AG08395 (cell line): ENCODE measurements at regions not wholly inside any gene's neighbourhood (a gene's known extent, or its start where the extent isn't known, plus 50 kb on each side); places are given as distances from the start of the nearest gene placed in this dataset.

Experiments
- DNase-seq: peaks from one replicate; pipeline ENCODE4 v3.0.0; 2012; ENCODE audit warnings: mixed read lengths, low spot score

DNA sequence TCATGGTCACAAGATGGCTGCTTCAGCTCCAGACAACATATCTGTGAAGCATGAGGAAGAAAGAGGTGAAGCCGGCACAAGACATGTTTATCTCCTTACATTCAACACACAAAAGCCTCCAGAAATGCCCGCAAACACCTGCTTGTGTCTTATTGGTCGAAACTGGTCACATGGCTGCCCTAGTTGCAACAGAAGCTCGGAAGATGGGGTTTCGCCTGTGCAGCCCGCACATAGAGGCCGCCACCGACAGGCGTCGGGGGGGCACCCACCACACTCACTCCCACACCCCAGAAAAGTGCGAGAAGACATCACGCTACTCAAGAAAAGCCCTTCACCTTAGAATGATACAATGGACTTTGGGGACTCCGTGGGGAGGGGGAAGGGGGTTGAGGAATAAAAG, 63.0 kb upstream of the MGMT start:
- no peak for DNase-seq

DNA sequence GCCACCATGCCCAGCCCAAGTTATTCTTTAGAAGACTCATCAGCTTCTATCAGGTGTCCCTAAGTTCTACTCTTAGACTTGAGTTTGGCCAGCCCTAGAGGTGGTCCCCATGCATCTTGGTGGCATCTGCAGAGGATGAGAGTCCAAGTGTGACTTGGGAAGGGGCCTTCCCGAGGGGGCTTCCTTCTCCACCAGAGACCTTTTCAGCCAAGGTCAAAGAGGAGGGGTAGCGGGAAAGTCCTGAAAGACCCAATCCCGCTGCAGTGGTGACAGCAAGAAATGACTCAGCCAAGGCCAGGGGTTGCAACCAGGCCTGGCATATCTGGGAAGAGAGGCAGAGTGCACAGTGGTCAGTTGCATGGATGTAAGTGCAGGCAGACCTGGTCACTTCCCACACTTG, 61.7 kb upstream of the MGMT start:
- DNase-seq, result no peak

DNA sequence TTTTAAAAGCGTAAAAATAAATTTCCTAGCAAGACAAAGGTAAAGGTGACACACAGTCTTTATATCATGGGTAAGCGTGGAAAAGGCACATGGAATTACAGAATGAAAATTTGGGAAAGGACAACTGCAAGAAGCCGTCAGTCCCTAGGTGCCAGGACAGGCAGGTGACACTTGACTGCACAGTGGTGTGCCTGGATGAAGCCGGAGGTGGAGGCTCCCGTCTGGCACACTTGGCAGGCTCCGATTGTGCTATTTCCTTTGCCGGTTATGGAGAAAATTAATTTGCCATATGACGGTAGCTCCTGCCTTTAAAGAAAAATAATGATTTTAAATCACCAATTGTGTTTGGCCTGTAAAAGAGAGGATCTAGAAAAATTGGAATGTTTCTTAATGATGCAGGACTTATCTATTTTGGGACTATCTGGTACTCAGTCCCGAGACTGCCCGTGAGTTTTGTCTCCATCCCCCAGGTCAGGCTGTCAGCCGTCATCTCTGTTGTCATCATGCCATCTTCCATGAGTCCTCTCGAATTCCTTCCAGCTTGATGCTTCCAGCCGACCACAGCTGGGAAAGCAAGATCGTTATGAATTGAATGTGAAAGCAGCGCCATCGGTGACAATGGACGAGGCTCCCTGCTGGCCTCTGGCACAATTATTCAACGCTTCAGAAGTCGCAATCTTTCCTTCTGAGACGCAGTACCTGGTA, 56.2 kb upstream of the MGMT start:
- DNase-seq, result no peak

DNA sequence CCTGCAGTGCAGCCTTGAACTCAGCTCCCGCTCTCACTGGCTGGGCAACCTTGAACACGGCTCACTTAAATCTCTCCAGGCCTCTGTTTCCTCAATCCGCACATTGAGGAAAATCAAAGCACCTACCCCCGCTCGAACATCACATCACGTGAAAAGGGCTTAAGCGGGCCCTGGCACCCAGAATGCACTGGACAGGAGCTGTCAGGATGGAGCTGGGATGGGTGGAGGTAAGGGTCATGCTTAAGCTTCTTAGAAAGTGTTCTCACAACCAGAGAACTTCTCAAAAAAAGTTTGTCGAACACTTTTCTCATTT, 55.7 kb upstream of the MGMT start:
- DNase-seq, result no peak

DNA sequence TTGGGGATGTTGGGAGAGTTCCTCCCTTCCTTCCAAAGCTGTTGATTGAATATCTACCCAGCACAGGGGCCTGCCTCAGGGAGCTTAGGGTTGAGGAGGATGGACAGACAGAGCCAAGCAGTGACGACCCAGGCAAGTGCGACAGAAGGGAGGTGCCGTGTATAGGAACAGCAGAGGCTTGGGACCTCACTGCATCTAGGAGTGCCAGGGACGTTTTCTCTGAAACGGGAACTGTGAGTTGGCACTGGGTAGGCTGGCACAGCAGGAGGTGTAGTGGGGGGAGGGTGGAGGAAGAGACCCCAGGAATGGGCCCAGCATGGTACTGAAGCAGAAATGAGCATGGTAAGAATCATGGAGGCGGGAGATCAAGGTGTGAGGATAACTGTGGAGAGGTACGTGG, 55.3 kb upstream of the MGMT start:
- DNase-seq, result no peak

DNA sequence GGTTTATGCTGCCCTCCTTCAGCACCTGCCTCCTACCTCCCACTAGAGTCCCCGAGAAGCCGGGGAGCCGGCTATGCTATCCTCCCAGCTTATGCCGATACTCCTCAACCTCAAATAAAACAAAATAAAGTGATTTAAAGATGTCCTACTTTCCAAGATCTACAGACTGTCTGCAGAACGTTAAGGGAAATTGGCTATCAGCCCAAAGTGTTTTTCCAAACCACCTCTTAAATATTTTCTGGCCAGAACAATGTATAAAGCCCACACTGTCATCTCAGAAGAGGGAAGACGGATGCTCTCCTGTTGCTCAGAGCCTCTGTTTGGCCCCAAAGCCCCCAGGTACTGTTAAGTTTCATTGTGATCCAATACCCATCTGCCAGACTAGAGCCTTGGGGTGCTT, 54.0 kb upstream of the MGMT start:
- DNase-seq, result no peak

DNA sequence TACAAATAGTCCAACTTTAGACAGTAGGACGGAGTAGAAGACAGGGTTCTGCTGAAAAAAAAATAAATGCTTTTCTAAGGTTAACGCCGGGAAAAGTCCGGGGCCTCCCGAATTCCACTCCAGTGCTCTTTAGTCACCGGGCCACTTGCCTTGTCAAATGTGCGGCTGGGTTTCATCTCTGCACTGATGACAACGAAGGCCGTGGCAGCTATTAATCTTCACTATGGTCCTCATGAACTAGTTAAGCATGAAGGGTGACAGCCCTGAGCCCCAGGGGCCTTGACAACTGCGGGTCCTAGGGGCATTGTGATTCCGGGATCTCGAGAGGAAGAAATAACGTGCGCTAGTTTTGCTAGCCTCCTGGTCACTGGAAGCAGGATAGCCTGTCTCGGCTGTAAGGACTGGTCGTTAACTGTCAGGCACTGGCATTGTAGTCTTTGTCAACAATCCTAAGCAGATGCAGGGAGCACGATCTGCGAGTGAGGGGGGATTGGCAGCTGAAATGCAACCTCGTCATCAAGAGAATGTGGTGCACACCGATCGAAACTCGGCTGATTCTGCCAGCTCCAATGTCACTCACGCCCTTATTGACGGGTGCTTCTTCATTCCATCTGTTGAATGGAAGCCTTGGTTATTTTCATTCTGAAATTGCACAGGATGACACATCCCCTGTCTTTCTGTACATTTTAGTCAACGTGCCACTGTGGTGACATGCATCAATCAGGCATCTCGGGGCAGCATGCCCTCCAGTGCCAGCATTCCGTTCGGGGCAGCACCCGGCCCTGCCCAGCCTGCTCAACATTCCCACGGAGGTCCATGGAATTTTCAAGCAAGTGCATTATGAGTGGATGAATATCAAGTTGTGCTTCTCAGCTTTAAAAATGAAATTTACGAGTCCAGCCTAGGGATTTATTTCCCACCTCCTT, 51.6 kb upstream of the MGMT start:
- no peak for DNase-seq

DNA sequence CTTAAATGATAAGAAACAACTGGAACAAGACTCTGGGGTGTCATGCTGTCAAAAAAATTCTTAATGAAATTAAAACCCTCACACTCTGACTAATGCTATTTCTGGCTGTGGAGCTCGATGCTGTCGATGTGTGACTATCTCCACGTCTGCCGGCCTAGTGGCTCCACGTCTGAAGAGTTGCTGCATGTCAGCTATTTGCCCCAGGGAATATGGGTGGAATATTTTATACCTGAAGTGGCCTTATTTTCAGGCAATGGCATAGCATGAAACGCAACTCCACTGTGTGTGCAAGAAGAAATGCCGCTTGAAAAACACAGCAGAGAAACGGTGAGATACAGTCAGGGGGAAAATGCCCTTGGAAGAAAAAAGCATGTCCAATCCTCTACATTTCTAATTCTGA, 50.9 kb upstream of the MGMT start:
- no peak for DNase-seq

DNA sequence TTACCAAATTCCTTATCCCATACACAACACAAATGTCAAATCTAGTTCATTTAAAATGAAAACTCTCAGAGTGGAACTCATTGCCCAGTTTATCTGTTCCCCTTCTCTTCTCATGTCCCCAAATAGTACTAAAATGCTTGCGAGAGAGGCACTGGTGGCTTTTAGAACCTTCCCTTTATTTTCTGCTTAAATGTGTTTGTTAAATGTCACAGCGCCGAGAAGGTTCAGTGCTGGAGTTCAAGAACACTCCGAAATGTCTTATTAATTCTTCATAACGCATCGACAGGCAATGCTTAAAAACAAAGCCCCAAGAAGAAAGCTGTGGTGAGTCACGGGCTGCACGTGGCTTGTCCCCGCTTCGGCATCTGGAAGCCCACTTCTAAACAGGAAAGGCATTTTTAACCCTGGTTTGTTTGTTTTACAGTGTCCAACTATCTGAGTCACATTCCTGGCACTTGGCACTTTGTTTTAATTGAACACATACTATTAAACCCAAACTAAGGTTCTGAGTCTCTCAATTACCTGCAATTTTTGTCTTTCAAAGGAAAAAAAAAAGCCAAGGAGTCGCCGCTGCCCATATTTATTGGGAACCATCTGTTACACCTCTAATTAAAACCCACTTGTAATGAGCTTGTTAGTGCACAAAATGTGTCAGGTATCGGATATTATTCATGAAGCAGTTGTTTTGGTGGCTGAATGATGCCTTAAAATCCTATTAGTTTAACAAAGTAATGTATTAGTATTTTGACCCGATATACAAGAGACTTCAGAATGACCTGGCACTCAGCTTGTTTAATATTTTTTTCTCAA, 49.9 kb upstream of the MGMT start:
- DNase-seq, result peak; percentile 66
